ENCODE measurements at regions not wholly inside any gene's neighbourhood (a gene's known extent, or its start where the extent isn't known, plus 50 kb on each side); places are given as distances from the start of the nearest gene placed in this dataset.

DNA sequence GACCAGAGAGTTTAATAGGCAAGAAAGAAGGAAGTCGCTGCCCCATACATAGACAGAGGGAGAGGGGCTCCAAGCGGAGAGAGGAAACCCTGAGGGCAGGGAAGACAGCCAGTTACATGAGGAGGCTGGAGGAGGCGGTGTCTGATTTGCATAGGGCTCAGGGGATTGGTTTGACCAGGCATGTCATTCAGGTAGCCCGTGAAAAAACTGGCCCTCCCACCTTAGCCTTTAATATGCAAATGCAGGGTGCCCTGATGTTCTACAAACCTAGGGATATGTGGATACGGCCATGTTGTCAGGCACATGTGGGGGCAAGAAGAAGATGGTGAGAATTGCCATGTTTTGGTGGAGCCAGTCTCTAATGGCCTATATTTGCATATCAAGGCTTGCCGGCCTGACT is 1461.6 kb downstream of the PCDH9 start:
- TF ChIP-seq, protein P1, sequence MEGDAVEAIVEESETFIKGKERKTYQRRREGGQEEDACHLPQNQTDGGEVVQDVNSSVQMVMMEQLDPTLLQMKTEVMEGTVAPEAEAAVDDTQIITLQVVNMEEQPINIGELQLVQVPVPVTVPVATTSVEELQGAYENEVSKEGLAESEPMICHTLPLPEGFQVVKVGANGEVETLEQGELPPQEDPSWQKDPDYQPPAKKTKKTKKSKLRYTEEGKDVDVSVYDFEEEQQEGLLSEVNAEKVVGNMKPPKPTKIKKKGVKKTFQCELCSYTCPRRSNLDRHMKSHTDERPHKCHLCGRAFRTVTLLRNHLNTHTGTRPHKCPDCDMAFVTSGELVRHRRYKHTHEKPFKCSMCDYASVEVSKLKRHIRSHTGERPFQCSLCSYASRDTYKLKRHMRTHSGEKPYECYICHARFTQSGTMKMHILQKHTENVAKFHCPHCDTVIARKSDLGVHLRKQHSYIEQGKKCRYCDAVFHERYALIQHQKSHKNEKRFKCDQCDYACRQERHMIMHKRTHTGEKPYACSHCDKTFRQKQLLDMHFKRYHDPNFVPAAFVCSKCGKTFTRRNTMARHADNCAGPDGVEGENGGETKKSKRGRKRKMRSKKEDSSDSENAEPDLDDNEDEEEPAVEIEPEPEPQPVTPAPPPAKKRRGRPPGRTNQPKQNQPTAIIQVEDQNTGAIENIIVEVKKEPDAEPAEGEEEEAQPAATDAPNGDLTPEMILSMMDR (IDR thresholded peaks at IDR 0.05; ENCODE audit: low read length): no peak
- no peak for TF ChIP-seq EZH2phosphoT487 (IDR thresholded peaks at IDR 0.05; ENCODE audit: low read length)

Data from MM.1S (cell line).